ENCODE measurements at regions not wholly inside any gene's neighbourhood (a gene's known extent, or its start where the extent isn't known, plus 50 kb on each side); places are given as distances from the start of the nearest gene placed in this dataset.

DNA sequence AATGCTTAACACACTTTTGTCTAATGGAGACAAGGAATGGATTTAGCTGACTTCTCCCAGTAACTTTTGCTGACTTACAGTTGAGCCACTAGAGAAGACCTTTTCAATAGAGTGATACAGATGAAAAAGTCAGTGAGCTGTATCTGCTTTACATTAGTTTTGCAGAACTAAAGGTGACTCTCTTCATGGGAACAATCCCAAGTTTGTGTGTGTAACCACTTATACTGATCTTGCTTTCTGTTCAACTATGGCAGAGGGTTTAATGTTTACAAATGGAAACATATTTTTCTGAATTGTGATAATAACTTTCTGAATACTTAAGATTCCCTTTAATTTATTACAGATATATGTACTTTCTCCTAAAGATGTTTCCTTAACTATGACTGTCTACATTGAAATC, 182.6 kb upstream of the PUDP start:
- ATAC-seq (no peak), DNase-seq (ENCODE audit: missing footprints) (no peak)
- intact Hi-C loops (cut with DNase I): no loop called here

DNA sequence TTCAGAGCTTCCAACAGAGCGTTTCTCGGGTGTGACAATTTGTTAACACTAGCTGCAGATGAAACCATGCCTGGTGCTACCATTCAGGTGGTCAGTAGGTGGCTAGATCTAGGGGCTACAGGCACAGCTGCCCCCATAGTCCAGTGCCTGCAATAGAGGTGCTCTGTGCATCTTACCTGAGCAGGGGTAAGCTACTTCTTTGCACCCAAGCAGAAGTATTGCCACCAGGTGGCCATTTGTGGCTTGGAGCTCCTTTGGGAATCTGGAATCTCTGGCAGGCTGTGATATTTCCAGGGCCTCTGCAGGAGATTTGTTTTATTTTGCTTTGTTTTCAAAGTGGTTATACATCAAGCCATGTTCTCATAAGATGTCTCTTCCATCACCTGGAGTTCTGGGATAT, 170.7 kb upstream of the PUDP start:
- intact Hi-C loops (cut with DNase I): no loop called here
- DNase-seq (ENCODE audit: missing footprints) (no peak), ATAC-seq (no peak)

DNA sequence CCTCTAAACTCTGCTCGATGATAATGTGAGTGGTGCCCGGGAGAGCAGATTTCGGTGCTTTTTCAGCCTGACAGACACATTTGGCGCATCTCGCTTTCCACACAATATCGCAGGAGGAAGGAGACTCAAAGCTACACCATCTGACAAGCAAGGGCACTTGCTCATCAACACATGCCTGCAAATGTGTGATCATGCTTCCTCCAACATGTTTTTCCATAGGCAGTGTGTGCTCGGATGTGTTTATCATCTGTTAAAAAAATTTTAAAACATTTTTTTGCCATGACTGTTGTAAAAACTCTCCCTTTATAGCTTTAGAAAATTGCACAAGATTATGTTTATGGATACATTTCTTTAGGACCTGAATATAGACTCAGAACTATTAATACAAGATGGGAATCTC, 170.3 kb upstream of the PUDP start:
- intact Hi-C loops (cut with DNase I): no loop called here
- no peak for ATAC-seq
- DNase-seq (ENCODE audit: missing footprints): no peak

DNA sequence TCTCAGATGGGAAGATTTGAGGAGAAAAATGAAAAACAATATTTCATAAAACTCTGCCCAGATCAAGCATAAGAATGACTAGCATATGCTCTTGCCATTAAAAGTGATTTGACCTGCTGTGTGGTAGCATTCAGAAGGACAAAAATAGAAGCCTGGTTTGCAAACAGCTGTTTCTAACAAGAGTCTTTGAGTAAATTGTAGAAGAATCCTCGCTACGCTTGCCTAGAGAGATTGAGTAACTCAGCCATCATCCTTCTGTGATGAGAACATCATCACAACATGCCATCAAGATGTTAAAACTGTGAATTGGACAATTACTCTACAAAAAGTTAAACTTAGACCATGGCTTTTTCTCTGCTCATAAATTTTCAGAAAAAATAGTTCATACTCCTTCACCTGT, 168.9 kb upstream of the PUDP start:
- intact Hi-C loops (cut with DNase I): no loop called here
- ATAC-seq: no peak

DNA sequence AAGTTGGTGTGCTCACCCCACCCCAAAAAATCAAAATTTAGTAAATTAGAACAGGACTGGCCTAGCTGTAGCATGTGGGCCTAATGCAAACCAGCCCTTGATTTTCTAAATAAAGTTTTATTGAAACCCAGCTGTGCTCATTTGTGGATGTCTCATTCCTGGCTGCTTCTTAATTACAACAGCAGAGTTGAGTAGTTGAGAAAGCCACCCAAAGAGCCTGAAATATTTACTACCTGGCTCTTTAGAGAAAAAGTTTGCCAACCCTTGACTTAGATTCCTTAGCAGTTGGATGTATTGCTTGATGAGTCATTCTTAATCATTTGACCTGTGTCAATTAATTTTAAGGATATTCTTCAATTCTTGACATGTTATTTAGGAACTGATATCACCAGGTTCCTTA, 168.3 kb upstream of the PUDP start:
- DNase-seq (ENCODE audit: missing footprints) (no peak), ATAC-seq (no peak)
- intact Hi-C loops (cut with DNase I): no loop called here

More for the DNA sequence above, 168.9 kb upstream of the PUDP start:
- DNase-seq (ENCODE audit: missing footprints): no peak

DNA sequence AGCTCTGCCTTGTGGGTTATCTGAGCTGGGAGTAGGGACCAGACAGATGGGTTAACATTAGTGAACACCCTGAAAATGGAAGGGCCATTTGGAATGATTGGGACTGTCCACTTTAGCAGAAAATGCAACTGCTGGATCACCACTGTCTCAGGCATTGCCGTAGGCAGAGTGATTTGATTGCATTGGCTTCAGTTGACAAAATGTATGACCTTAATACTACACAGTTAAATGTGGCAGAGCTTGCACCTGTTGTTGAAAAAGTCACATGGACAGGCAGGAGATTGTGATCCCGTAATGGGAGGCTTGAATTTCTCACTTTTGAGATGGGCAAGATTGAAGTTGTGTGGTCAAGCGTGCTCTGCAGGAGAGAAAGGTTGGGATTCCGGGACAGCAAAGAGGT, 166.5 kb upstream of the PUDP start:
- DNase-seq (ENCODE audit: missing footprints) (no peak), ATAC-seq (no peak)
- intact Hi-C loops (cut with DNase I): no loop called here

DNA sequence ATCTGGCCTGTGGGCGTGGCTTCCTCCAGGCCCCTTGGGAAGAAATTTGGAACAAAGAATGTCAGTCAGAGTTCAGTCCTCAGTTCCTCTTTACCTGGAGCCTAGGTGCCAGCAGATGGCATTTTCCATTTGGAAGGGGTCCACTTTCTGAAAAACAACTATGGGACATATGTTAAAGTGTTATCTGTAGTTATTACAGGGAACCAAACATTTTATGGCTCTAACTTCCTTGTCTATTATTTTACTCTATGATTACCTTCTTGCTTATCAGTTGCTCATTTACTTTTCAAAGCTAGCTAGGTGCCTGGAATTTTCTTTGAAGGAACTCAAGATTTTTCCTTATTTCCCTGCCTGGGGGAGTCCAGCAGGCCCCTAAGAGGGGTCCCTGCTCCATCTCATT, 159.8 kb upstream of the PUDP start:
- ATAC-seq (no peak), DNase-seq (ENCODE audit: missing footprints) (no peak)
- intact Hi-C loops (cut with DNase I): no loop called here

DNA sequence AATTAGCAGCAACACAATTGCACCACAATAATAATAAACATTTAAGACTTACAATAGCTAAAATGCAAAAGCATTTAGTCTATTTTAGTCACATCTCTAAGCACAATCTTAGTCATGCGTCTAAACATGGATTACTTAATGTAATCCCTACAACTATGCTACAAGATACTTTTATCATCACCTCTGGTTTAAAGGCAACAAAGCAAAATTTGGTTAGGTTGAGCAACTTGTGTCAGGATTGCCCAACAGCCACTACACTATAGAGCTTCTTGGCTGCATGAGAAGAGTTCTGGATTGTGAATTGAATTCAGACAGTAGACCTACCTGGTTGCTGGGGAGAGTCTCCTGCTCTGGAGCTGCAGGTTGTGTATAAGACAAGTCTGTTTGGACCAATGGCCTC, 146.5 kb upstream of the PUDP start:
- intact Hi-C loops (cut with DNase I): no loop called here
- no peak for ATAC-seq
- no peak for DNase-seq (ENCODE audit: missing footprints)

DNA sequence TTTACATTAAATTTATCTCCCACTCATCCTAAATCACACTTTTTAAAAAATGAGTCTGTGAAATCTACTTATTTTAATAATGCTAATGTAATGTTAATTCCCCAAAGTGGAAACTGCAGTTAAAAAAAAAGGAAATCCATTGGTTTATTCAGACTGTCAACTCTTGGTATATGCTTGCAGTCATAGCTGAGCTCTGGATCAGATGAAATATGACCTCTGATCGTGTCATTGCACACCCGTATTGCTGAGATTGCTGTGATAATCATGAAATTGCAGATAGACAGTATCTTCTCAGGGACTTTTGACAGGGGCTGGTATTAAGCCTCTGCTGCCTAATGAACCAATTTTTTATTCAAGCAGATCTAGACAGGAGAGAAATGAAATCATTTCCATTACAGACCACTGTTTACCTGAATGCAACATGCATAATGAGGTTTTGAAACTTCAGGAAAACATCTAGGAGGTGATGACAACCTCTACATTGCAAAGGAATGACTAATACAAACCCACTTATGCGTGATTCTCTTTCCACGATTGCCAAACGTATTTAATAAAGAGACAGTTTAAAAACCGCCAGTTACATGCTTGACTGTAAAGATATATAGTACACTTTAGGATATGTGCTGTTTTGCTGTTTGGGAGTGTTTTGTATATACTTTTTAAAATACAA, 138.3 kb upstream of the PUDP start:
- DNase-seq (ENCODE audit: missing footprints) (no peak), ATAC-seq (no peak)
- intact Hi-C loops (cut with DNase I): no loop called here

DNA sequence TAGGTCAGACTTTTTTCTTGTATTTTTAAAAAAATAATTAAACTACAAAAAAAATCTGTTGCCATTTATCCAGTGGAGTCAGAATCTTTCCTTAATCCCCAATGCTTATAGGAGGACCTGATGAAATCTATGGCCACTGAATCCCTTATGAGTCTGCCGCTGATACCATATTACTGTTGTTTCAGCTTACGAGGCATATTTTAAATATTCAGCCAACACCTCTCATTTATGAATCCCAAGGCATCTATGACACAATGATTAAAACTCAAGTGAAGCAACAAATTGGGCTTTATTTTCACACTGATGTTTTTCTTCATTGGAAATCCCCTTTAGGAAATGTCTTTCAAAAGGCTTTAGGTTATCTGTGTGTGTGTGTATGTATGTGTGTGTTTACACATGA, 137.8 kb upstream of the PUDP start:
- ATAC-seq (no peak), DNase-seq (ENCODE audit: missing footprints) (no peak)
- intact Hi-C loops (cut with DNase I): no loop called here

DNA sequence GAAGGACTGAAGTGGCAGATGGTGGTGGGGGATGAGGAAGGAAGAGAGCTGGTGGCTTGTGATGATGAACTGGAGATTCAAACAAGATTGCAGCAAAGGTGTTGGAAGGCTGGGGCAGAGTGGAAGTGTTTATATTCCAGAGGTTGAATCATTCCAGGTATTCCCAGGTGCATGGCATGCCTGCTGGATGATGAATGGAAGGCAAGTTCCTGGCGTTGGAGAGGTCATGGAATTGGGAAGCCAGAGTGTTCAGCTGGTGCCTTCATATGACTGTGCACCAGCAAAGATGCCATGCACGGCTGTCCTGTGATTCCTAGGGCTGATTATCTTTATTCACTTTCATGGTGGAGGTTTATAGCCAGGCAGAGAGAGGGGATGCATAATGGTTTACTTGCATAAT, 135.8 kb upstream of the PUDP start:
- intact Hi-C loops (cut with DNase I): no loop called here
- ATAC-seq: no peak
- no peak for DNase-seq (ENCODE audit: missing footprints)

DNA sequence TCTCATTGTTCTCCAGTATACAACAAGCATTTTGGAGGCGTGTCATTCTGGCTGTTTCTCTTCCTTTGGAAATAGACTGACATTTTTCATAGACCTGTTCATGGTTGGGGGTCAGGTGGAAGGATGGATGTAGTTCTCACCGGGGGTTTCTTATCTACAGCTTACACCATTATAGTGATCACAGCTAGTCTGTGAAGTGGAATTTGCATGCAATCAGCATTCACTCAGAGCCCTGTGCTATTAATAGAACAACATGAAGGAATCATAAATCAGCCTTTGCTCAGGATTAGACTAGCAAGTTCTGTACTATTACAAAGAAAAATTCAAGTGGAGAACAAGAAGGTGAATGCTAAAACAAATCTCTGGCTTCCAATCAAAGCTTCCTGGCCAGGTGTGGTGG, 132.6 kb upstream of the PUDP start:
- intact Hi-C loops (cut with DNase I): no loop called here

DNA sequence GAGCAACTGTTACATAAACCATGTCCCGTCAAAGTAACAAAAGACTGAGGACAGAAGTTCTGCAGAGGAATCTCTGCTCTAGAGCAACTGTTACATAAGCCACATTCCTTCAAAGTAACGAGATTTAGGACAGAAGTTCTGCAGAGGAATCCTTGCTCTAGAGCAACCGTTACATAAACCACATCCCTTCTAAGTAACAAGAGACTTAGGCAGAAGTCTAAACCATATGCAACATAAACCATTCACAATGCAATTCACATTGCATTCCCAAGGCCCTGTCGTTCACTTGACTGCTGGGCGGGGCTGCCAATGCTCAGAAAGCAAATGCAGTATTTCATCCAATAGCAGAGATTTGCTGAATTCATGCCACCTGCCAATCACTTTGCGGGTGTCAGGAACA, 124.4 kb upstream of the PUDP start:
- intact Hi-C loops (cut with DNase I): no loop called here
- no peak for DNase-seq (ENCODE audit: missing footprints)
- no peak for ATAC-seq

More for the DNA sequence above, 132.6 kb upstream of the PUDP start:
- no peak for DNase-seq (ENCODE audit: missing footprints)
- ATAC-seq: no peak

DNA sequence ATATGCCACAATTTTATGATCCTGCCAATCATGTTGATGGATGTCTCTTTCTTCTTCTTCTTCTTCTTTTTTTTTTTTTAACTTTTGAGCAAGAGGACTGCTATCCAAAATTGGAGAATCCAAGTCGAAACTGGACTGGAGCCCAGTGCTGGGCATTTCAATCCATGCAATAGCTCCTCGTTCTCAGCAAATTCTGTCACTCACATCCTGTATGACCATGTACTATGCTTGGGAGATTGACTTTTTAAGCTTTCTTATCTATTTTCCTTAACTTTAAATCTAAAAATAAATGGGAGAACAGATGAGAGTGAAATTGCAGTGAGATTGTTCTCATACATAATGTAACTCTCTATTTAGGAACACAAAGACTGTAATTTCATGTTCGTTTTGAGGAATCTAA, 123.0 kb upstream of the PUDP start:
- intact Hi-C loops (cut with DNase I): no loop called here
- DNase-seq (ENCODE audit: missing footprints) (no peak), ATAC-seq (no peak)

DNA sequence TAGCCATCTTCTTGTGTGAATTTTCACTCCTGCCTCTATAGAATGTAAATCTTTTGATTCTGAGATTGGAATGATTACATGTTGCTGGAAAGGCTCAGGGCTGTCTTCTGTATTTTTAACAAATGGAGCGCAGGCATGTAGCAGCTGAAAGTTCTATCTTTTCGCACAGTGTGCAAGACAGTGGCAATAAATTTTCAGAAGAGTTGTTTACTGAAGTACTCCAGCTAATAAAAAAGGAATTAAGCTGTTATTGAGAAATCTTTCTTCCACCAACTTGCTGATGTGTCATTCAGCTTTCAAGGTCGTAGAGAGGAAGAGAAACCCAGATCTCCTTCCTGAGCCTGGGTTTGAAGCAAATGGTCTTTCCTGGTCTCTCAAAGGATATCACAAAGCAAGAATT, 122.0 kb upstream of the PUDP start:
- intact Hi-C loops (cut with DNase I): no loop called here
- no peak for DNase-seq (ENCODE audit: missing footprints)
- ATAC-seq: no peak

DNA sequence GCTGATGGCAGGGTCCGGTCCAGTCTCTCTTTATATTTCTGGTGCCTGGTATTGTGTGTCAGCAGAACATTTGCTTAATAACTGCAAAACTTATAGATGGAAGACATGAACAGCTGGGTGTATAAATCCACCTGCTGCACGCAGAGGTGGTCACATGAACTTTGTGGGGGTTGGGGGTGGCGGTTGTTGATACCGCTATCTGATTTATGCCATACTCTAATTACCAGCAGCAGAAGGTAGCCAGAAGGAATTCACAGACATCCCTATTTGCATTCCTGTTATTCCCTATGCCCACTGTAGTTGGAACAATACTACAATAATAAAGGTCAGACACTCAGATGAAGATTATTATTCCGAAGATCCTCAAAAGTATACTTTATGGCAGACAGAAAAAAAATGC, 121.6 kb upstream of the PUDP start:
- ATAC-seq (no peak), DNase-seq (ENCODE audit: missing footprints) (no peak)
- intact Hi-C loops (cut with DNase I): no loop called here

DNA sequence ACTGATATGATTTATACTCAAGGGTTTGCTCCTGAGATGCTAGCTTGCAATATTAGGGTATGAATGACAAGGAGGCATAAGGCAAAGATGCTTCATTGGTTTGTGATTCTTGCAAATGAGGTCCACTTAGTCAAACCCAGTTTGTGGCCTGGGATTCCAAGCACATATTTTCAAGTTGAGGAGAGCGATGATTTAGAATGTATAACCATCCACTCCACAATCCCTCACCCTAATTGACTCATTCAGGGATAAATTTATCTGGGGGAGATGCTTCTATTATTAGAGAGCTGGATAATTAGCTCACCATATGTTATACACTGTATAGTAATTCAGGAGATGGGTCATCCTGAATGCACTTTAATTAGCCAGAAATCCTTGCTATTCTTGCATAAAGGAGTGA, 118.3 kb upstream of the PUDP start:
- ATAC-seq (no peak), DNase-seq (ENCODE audit: missing footprints) (no peak)
- intact Hi-C loops (cut with DNase I): no loop called here

DNA sequence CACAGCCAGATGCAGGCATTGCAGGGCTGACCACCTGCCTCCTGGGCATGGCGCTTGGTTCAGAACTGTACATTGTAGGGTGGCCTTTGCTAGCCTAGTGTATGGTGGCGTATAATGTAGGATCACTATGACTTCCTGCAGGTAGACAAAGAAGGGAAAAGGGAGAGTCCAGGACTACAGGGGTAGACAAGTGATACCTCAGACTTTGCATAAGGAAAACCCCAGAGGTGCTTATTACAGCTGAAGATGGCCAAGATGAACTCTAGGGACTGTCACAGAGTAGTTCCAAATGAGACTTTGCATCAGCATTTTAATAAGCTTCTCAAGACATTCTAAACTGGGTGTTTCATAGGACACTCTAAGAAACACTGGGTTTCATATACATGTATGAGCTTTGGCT, 116.4 kb upstream of the PUDP start:
- ATAC-seq: no peak
- intact Hi-C loops (cut with DNase I): no loop called here
- no peak for DNase-seq (ENCODE audit: missing footprints)

DNA sequence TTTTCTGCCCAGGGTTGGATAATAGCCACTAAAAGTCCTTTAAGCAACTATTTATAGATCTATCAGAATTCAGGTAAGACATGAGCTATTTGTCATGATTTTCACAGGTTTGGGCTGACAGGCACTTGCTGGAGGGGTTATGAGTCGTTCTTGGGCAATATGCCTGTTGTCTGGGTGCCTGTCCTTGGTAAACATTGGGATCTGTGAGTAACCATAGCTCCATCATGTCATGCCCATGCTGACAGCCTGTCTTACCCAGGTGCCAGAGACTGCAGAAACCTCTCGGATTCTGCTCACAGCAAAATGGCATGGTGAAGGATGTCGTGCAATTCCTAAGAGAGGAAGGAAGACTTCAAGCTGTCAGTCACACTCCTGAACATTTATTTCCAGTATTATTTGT, 116.0 kb upstream of the PUDP start:
- no peak for DNase-seq (ENCODE audit: missing footprints)
- intact Hi-C loops (cut with DNase I): no loop called here
- no peak for ATAC-seq

DNA sequence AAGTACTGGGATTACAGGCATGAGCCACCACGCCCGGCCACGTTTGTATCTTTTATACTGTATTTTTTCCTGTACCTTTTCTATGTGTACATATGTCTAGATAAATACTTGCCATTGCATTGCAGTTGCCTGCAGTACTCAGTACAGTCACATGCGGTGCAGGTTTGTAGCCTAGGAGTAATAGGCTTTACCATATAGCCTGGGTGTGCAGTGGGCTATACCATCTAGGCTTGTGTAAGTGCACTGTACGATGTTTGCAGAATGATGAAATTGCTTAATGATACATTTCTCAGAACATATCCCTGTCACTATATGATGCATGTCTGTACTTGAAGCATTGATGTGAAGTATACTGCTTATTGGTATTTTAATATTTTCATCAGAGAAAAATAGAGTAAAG, 115.4 kb upstream of the PUDP start:
- DNase-seq (ENCODE audit: missing footprints) (no peak), ATAC-seq (no peak)
- intact Hi-C loops (cut with DNase I): no loop called here

DNA sequence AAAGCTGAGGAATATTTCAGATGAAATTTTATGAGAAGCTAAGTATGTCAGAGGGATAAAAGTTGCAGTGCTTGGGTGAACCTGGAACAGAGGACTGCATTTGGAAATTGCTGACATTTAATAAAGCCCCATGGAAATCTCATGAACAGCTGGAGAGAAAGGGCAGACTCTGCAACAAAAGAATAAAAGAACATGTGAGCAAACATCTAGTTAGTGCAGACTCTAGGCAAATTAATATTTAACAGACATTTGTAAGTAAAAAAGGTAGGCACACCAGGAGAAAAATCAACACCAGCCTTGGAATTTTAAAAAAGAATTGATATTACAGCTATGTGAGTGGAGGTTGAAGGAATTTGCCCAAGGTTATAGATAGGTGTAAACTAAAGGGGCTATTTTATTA, 114.6 kb upstream of the PUDP start:
- intact Hi-C loops (cut with DNase I): no loop called here
- ATAC-seq: no peak
- DNase-seq (ENCODE audit: missing footprints): no peak
